Islet of Langerhans (tissue), 1 donor: ENCODE measurements at regions not wholly inside any gene's neighbourhood (a gene's known extent, or its start where the extent isn't known, plus 50 kb on each side); places are given as distances from the start of the nearest gene placed in this dataset.
"Not testable (repeated sequence)": the region's sequence is repeated elsewhere in the genome, so short reads cannot be mapped to it uniquely, and the experiment has no call there.

ENCODE experiments used
- FAIRE-seq: peaks from one replicate; lab custom pipeline; 2011; peaks lifted over from hg19 to GRCh38; lab: Jason Lieb, UNC

DNA sequence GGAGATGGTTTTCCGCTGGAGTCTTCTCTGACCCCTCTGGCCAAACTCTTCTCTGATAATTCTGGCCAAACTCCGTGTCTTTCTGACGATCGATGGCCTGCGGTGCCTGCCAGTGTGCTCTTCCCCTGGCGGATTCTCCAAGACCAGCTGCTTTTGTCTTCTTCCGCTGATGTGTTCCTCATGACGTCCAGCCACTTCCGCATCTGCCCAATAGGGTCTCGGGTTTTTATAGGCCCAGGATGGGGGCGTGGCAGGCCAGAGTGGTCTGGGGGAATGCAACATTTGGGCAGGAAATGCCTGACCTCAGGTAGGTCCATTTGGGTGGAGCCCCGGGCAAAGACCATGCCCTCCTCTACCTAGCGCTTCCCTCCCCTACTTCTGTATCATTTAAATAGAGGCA is 1542.1 kb downstream of the STIM2 start:
- no peak for FAIRE-seq

DNA sequence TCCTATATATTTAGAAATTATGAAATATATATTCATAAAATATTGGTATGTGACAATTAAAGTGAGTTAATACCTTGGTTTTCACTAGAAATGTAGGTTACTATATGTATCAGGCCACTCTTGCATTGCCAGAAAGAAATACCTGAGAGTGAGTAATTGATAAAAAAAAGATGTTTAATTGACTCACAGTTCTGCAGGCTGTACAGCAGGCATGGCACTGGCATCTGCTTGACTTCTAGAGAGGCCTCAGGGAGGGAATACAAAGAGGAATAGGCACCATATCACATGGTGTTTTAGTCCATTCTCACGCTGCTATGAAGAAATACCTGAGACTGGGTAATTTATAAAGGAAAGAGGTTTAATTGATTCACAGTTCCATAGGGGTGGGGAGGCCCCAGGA is 1560.6 kb downstream of the STIM2 start:
- FAIRE-seq, result no peak

GRCh38 chr4:28426251-28426650 is 1565.6 kb downstream of the STIM2 start:
- no peak for FAIRE-seq

- FAIRE-seq, result no peak
These were observed 1566.9 kb downstream of the STIM2 start for GRCh38 chr4:28427306-28428085.

GRCh38 chr4:28432348-28433025 is 1571.8 kb downstream of the STIM2 start:
- FAIRE-seq, result no peak

DNA sequence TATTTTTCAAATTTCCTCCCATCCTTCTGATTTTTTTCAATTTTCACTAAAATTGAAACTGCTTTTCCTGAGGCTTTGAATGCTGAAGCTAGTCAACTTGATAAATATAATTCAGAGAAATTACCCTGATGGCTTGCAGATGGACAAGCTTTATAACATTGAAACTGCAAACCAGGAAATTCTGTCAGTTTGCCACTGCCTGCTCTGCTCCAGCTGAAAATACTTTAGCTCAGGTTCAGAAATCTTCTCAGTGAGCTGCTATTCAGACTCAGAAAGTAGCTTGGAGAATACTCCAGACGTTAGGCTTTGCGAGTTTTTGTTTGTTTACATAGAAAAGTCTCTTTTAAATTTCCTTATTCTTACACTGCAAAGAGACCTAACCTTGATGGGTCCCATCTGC is 1574.7 kb downstream of the STIM2 start:
- no peak for FAIRE-seq

DNA sequence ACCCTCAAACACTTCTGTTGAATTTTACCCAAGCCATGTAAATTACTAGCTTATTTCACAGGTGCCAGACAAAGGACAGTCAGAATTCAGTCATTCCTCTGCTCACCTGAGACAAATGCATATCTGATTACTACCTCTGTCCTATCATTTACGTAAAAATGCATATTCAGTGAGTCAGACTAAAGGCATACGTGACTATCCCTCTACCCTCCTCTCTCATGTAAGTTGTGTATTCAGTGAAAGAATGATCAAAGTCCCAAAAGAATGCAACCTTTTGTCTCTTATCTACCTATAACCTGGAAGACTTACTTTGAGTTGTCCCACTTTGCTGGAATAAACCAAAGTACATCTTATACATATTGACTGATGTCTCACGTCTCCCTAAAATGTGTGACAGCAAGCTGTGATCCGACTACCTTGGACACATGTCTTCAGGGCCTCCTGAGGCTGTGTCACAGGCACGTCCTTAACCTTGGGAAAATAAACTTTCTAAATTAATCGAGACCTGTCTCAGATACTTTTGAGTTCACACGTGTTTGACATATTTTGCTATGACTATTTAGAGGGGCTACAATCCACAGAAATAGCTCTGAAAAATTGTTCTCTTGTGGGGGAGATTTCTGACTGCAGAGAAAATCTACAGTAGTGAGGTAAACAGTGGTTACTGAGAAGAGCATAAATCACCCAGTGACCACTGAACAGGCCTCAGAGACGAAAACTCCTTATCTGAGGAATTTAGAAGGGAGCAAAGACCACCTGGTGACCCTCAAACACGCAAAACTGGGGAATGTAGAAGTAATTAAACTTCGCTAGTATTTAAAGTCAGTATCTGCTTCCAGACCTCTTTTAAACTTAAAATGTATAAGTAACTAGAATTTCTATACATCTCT is 1575.8 kb downstream of the STIM2 start:
- no peak for FAIRE-seq

DNA sequence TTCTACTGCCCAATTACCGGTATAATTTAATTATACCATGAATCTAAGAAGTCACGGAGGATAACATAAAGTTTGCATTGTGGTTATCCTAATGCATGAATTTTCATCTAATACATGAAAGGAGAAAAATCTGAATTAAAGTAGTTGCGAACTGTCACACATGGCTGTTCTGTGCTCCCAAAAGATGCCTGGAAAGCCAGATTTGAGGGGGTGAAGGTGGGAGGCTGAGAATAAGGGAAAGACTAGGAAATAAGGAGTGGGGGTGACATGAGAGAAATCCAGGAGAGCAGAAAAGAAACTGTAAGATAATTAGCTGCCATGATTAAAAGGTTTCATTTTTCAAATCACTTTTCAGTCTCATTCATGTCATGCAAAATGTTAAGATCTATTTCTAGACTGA is 1582.7 kb downstream of the STIM2 start:
- FAIRE-seq, result no peak

GRCh38 chr4:28443801-28444412 is 1583.3 kb downstream of the STIM2 start:
- no peak for FAIRE-seq

GRCh38 chr4:28444886-28445496 is 1584.3 kb downstream of the STIM2 start:
- no peak for FAIRE-seq

- no peak for FAIRE-seq
These were observed 1588.4 kb downstream of the STIM2 start for GRCh38 chr4:28449085-28449484.

- no peak for FAIRE-seq
These were observed 1590.7 kb downstream of the STIM2 start for GRCh38 chr4:28451346-28451745.

GRCh38 chr4:28462766-28463700 is 1602.4 kb downstream of the STIM2 start:
- FAIRE-seq, result no peak

DNA sequence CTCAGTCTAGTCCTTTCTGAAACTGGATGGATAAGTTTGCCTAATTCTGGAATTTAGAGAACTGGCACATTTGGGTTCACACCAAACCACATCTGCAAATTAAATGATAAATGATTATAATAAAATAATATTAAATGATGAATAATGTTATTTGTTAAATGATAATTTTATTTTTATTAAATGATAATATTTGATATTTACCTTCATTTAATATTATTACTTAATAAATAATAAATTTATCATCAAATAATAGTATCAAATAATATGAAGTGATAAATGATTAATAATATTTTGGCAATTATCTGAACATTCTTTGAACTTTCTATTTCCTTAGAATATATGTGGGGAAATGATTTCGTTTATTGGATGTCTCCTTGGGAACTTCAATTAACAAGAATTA is 1604.2 kb downstream of the STIM2 start:
- FAIRE-seq, result no peak

DNA sequence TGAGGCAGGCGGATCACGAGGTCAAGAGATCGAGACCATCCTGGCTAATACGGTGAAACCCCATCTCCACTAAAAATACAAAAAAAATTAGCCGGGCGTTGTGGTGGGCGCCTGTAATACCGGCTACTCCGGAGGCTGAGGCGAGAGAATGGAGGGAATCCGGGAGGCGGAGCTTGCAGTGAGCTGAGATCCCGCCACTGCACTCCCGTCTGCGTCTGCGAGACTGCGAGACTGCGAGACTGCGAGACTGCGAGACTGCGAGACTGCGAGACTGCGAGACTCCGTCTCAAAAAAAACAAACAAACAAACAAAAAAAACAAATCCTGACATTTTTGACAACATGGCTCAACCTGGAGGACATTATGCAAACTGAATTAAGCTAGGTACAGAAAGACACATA is 1606.2 kb downstream of the STIM2 start:
- FAIRE-seq, result not testable (repeated sequence)

GRCh38 chr4:28469387-28469786 is 1608.7 kb downstream of the STIM2 start:
- no peak for FAIRE-seq

- no peak for FAIRE-seq
These were observed 1609.2 kb downstream of the STIM2 start for GRCh38 chr4:28469886-28470285.

- no peak for FAIRE-seq
These were observed 1614.7 kb downstream of the STIM2 start for GRCh38 chr4:28475381-28475780.

GRCh38 chr4:28479666-28480065 is 1619.0 kb downstream of the STIM2 start:
- FAIRE-seq, result no peak

GRCh38 chr4:28481565-28481964 is 1620.9 kb downstream of the STIM2 start:
- FAIRE-seq, result no peak
